Heart left ventricle (tissue), 16 donors: ENCODE measurements at regions not wholly inside any gene's neighbourhood (a gene's known extent, or its start where the extent isn't known, plus 50 kb on each side); places are given as distances from the start of the nearest gene placed in this dataset.

Source experiments
- ATAC-seq, 4 donors: fragments of 200-7000 bp; cut with Tn5 transposase; one replicate each; pipeline ENCODE4 v1.9.1; 2020 to 2022; ENCODE audit warnings: moderate library complexity in 4 of 4, mild to moderate bottlenecking in 3 of 4, moderate number of reproducible peaks in 1 of 4
- DNase-seq, 5 donors: peaks; one replicate each; pipeline ENCODE4 v3.0.0-alpha.2; 2020
- H3K27ac ChIP-seq, 12 donors: fragments of 200-600 bp; sonication (generic) in 4 of 12; one replicate each; pipeline versions ENCODE4 v1.5.0 to v1.8.0; 2016 to 2022; ENCODE audit warnings: mild to moderate bottlenecking in 2 of 12
- H3K27me3 ChIP-seq, 9 donors: fragments of 200-600 bp; sonication (generic) in 2 of 9; one replicate each; pipeline versions ENCODE4 v1.5.1 to v1.8.0; 2016 to 2022; ENCODE audit warnings: mild to moderate bottlenecking in 3 of 9
- H3K36me3 ChIP-seq, 9 donors: fragments of 200-600 bp; sonication (generic) in 2 of 9; one replicate each; pipeline versions ENCODE4 v1.5.0 to v1.8.0; 2018 to 2022; ENCODE audit warnings: mild to moderate bottlenecking in 2 of 9
- H3K4me1 ChIP-seq, 12 donors: fragments of 200-600 bp; sonication (generic) in 4 of 12; one replicate each; pipeline versions ENCODE4 v1.5.0 to v1.8.0; 2016 to 2022; ENCODE audit warnings: mild to moderate bottlenecking in 3 of 12
- H3K4me3 ChIP-seq, 12 donors: fragments of 200-600 bp; sonication (generic) in 4 of 12; one replicate each; pipeline versions ENCODE4 v1.5.0 to v1.8.0; 2017 to 2022; ENCODE audit warnings: mild to moderate bottlenecking in 9 of 12, moderate library complexity in 4 of 12
- H3K9me3 ChIP-seq, 12 donors: fragments of 200-600 bp; sonication (generic) in 4 of 12; one replicate each; pipeline versions ENCODE4 v1.5.0 to v1.8.0; 2016 to 2022; ENCODE audit warnings: mild to moderate bottlenecking in 1 of 12
- POLR2A ChIP-seq, 2 donors: fragments of 450-650 bp; IDR thresholded peaks; one replicate each; pipeline ENCODE4 v1.6.1; 2017; ENCODE audit warnings: antibody characterized with exemption in 2 of 2, mild to moderate bottlenecking in 2 of 2, moderate library complexity in 2 of 2
- WGBS, 4 donors: extraction: QIAGEN DNeasy Blood & Tissue Kit in 2 of 4; methylation state at CpG; one replicate each; pipeline versions ENCODE4 v1.1.5 to v1.1.7; 2013 to 2018; 5-methylcytosine and 5-hydroxymethylcytosine counted together
- intact Hi-C, 10 donors: fragments of 100-400 bp; cut with DNase I; formaldehyde crosslinking; loops; one replicate each; pipeline versions ENCODE4 v1.11.1 to v1.14.2; 2022
- TF ChIP-seq, protein P1 (sequence below), 12 donors: fragments of 200-600 bp; sonication (generic) in 4 of 12; IDR thresholded peaks; one replicate each; pipeline versions ENCODE4 v1.5.0 to v1.8.0; 2018 to 2022; ENCODE audit warnings: antibody characterized with exemption in 12 of 12, mild to moderate bottlenecking in 5 of 12
- donor health status: ischemic (EF 13 %, LVEDD 7.1; RV severe dilation, severe dysfunction).
- donor health status: healthy with polysubstance abuse.
- donor health status: DM: no; HTN: yes; CAD: no.
- donor health status: DM: no; HTN: no; CAD: no.
- donor health status: ischemic (EF 25% LVEDD 6.9; RV normal size, moderate dysfunction).
- donor health status: ischemic (EF 25% LVEDD 5.7; RV mildly dilated, moderate dysfunction).
- donor health status: healthy.
- donor health status: DM: yes; HTN: yes; CAD: no.
- donor health status: ischemic (EF 35%, LVEDD 5.7; RV mildly dilated, moderate dysfunction).
- donor health status: nonischemic (EF 11% LVEDD 7.7; RV severe dilation, severe dysfunction).
- donor health status: DM: yes; HTN: yes; CAD: no.
- donor health status: PGD.
- donor health status: ischemic (EF 29% LVEDD 5.4; RV normal size, mild dysfunction).
- donor health status: nonischemic (EF 23%, LVEDD 6.1; RV moderate dilation, normal function).

DNA sequence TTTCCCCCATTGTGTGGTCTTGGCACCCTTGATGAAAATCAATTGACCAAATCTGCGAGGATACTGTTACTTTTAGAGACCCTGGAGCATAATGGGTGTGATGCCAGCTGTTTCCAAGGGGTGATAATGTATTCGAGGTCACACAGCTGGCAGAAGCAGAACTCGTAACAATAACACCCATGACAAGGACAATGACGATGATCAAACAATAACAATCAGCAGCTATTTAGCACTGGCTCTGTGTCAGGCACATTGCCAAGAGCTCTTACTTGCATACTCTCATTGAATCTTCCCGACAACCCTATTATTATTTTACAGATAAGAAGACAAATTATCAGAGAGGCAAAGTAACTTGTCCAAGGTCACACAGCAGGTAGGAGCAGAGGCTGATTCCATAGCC is 223.7 kb upstream of the MSX2 start:
- peaks cover 0 to 24% (median 7%) of the 10 kb centered on the region in 12 donors for H3K9me3 ChIP-seq
- no peaks in the 10 kb centered on the region for H3K36me3 ChIP-seq
- no peak for ATAC-seq
- 46 to 68% (median 61%) methylated on average over 5 of the region's 5 CpGs for WGBS, 4 donors
- no peak for DNase-seq
- no peak overlapping the region for H3K4me3 ChIP-seq
- intact Hi-C loops = no loop called here
- H3K27me3 ChIP-seq = peaks cover 0 to 3% (median 0%) of the 10 kb centered on the region in 9 donors
- H3K27ac ChIP-seq = no peak overlapping the region
- no peak for TF ChIP-seq POLR2A (IDR thresholded peaks at IDR 0.05)
- TF ChIP-seq, protein P1, sequence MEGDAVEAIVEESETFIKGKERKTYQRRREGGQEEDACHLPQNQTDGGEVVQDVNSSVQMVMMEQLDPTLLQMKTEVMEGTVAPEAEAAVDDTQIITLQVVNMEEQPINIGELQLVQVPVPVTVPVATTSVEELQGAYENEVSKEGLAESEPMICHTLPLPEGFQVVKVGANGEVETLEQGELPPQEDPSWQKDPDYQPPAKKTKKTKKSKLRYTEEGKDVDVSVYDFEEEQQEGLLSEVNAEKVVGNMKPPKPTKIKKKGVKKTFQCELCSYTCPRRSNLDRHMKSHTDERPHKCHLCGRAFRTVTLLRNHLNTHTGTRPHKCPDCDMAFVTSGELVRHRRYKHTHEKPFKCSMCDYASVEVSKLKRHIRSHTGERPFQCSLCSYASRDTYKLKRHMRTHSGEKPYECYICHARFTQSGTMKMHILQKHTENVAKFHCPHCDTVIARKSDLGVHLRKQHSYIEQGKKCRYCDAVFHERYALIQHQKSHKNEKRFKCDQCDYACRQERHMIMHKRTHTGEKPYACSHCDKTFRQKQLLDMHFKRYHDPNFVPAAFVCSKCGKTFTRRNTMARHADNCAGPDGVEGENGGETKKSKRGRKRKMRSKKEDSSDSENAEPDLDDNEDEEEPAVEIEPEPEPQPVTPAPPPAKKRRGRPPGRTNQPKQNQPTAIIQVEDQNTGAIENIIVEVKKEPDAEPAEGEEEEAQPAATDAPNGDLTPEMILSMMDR (IDR thresholded peaks at IDR 0.05) = no peak
- H3K4me1 ChIP-seq = no peaks in the 10 kb centered on the region

DNA sequence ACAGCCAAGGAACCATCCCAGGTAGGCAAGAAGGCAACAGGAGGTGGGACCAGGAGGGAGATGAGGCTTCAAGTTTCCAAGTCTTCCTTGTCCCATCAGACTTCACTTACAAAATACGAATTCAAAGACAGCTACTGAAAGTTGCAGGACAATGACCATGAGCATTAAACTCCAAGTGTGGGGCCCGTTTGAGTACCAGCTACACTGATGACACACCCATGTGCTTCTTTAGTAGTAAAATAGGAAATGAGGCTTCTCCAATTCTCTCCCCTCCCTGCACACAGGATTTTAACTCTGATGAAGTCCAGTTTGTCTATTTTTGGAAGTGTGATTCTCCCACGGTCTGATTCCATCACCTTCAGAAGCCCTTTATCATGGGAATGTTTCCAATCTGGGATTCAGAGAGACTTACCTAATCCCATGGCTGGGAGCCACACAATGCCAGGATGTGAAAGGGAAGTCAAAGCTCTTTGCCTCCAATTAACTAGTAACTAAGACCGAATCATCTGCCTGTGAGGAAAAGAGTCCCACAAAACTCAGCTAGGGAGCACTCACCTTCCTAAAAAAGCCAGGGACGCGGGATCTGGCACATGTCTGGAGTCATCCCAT is 222.8 kb upstream of the MSX2 start:
- ATAC-seq = no peak
- Histone ChIP-seq H3K27ac (no peak overlapping the region), H3K27me3 (peaks cover 0 to 3% (median 0%) of the 10 kb centered on the region in 9 donors), H3K36me3 (no peaks in the 10 kb centered on the region), H3K9me3 (peaks cover 0 to 24% (median 7%) of the 10 kb centered on the region in 12 donors), H3K4me3 (no peak overlapping the region), H3K4me1 (no peaks in the 10 kb centered on the region)
- TF ChIP-seq POLR2A (IDR thresholded peaks at IDR 0.05) = no peak
- TF ChIP-seq, protein P1 (IDR thresholded peaks at IDR 0.05) = no peak
- no peak for DNase-seq
- 38 to 40% (median 39%) methylated on average over 6 of the region's 6 CpGs for WGBS, 4 donors
- intact Hi-C loops = no loop called here

DNA sequence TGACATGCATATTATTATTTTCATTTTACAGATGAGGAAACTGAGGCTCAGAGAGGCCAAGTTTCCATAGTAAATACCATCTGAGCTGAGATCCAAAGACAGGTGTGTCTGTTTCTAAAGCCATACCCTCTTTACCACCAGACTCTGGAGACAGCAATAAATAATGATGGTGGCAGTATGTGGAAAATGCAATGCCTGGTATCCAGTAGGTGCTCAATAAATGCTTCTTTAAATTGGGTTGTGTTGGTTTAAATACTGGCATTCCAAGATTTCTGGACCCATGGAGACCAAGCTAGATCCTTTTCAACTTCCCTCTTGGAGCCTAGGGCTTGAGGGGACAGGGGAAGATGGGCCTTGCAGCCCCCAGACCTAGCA is 221.3 kb upstream of the MSX2 start:
- no peaks in the 10 kb centered on the region for H3K4me1 ChIP-seq
- no peak for TF ChIP-seq POLR2A (IDR thresholded peaks at IDR 0.05)
- TF ChIP-seq, protein P1 (IDR thresholded peaks at IDR 0.05) = no peak
- no peak overlapping the region for H3K27ac ChIP-seq
- no peaks in the 10 kb centered on the region for H3K36me3 ChIP-seq
- H3K9me3 ChIP-seq = peaks cover 0 to 13% (median under 1%) of the 10 kb centered on the region in 12 donors
- intact Hi-C loops = no loop called here
- H3K27me3 ChIP-seq = peaks cover 0 to 3% (median 0%) of the 10 kb centered on the region in 9 donors
- DNase-seq (no peak), ATAC-seq (no peak)
- no peak overlapping the region for H3K4me3 ChIP-seq

DNA sequence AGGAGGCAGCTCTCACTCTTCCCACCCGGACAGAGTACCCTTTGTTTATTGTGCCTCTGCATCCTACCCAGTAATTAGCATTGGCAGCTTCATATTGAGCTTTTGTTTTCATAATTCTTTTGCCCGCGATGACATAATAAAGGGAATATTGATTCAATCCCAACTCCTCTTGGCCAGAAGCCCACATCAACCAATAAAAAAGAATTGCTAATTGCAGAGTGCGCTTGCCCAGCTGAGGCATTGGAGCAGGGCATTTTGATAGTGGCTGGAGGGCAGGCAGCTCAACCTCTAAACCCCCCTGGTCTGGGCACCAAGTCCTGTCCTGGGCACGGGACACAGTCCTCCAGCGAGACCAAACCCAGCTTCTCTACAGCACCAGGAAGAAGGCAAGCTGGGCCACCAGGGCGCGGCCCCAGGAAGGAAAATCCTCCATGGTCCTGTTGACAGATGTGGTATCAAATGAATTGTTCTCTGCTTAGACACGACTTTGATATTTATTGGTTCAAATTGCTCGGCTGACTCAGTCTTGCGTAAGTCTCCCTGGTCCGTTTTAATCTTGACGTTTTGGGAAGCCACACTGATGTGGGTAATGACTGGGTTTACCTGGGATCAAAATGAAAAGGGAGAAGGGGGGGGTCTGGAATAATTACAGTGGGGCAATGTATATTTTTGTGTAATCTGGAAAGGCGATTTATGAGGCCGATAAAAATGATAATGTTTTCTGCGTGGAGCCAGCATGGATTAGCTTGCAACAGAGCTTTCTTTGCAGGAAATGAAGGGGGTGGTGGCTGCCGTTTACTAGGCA is 220.7 kb upstream of the MSX2 start:
- WGBS, 4 donors = 62 to 70% (median 66%) methylated on average over 17 of the region's 17 CpGs
- Histone ChIP-seq H3K9me3 (peaks cover 0 to 7% (median 0%) of the 10 kb centered on the region in 12 donors), H3K4me3 (no peak overlapping the region), H3K4me1 (no peaks in the 10 kb centered on the region), H3K27me3 (peaks cover 0 to 5% (median 0%) of the 10 kb centered on the region in 9 donors), H3K27ac (no peak overlapping the region), H3K36me3 (no peaks in the 10 kb centered on the region)
- intact Hi-C loops = no loop called here
- ATAC-seq = no peak
- TF ChIP-seq, protein P1 (IDR thresholded peaks at IDR 0.05) = no peak
- TF ChIP-seq POLR2A (IDR thresholded peaks at IDR 0.05) = no peak
- DNase-seq = no peak
